ENCODE measurements at regions not wholly inside any gene's neighbourhood (a gene's known extent, or its start where the extent isn't known, plus 50 kb on each side); places are given as distances from the start of the nearest gene placed in this dataset.

GRCh38 chr6:23563323-23563722, 562.7 kb upstream of the NRSN1 start:
- no peak for DNase-seq (ENCODE audit: low read depth, low spot score)

- no peak for DNase-seq (ENCODE audit: low read depth, low spot score)
Measured at GRCh38 chr6:23566418-23566817, 559.6 kb upstream of the NRSN1 start.

GRCh38 chr6:23568292-23568691, 557.7 kb upstream of the NRSN1 start:
- no peak for DNase-seq (ENCODE audit: low read depth, low spot score)

GRCh38 chr6:23584134-23584763, 541.8 kb upstream of the NRSN1 start:
- no peak for DNase-seq (ENCODE audit: low read depth, low spot score)

- DNase-seq (ENCODE audit: low read depth, low spot score), result no peak
Measured at GRCh38 chr6:23587582-23587981, 538.4 kb upstream of the NRSN1 start.

- DNase-seq (ENCODE audit: low read depth, low spot score), result no peak
Measured at GRCh38 chr6:23589811-23590210, 536.2 kb upstream of the NRSN1 start.

GRCh38 chr6:23590498-23591126, 535.4 kb upstream of the NRSN1 start:
- DNase-seq (ENCODE audit: low read depth, low spot score), result no peak

- peak; percentile 4 for DNase-seq (ENCODE audit: low read depth, low spot score)
Measured at GRCh38 chr6:23591761-23592160, 534.3 kb upstream of the NRSN1 start.

- DNase-seq (ENCODE audit: low read depth, low spot score), result no peak
Measured at GRCh38 chr6:23600118-23600517, 525.9 kb upstream of the NRSN1 start.

GRCh38 chr6:23601811-23602345, 524.1 kb upstream of the NRSN1 start:
- DNase-seq (ENCODE audit: low read depth, low spot score), result no peak

- no peak for DNase-seq (ENCODE audit: low read depth, low spot score)
Measured at GRCh38 chr6:23608931-23609435, 517.0 kb upstream of the NRSN1 start.

GRCh38 chr6:23611776-23612381, 514.1 kb upstream of the NRSN1 start:
- peak; percentile 1 for DNase-seq (ENCODE audit: low read depth, low spot score)

GRCh38 chr6:23618366-23618765, 507.6 kb upstream of the NRSN1 start:
- DNase-seq (ENCODE audit: low read depth, low spot score), result no peak

- DNase-seq (ENCODE audit: low read depth, low spot score), result no peak
Measured at GRCh38 chr6:23620911-23621401, 505.1 kb upstream of the NRSN1 start.

- DNase-seq (ENCODE audit: low read depth, low spot score), result no peak
Measured at GRCh38 chr6:23630726-23631635, 495.0 kb upstream of the NRSN1 start.

GRCh38 chr6:23633996-23634395, 492.0 kb upstream of the NRSN1 start:
- no peak for DNase-seq (ENCODE audit: low read depth, low spot score)

GRCh38 chr6:23635150-23635549, 490.9 kb upstream of the NRSN1 start:
- DNase-seq (ENCODE audit: low read depth, low spot score), result no peak

- no peak for DNase-seq (ENCODE audit: low read depth, low spot score)
Measured at GRCh38 chr6:23637296-23637695, 488.7 kb upstream of the NRSN1 start.

- DNase-seq (ENCODE audit: low read depth, low spot score), result no peak
Measured at GRCh38 chr6:23642849-23643248, 483.2 kb upstream of the NRSN1 start.

- DNase-seq (ENCODE audit: low read depth, low spot score), result no peak
Measured at GRCh38 chr6:23647045-23647444, 479.0 kb upstream of the NRSN1 start.

- DNase-seq (ENCODE audit: low read depth, low spot score), result no peak
Measured at GRCh38 chr6:23650676-23651075, 475.3 kb upstream of the NRSN1 start.

GRCh38 chr6:23654745-23655144, 471.3 kb upstream of the NRSN1 start:
- no peak for DNase-seq (ENCODE audit: low read depth, low spot score)

Measured in ELF-1 (cell line).